Pancreas (tissue), 10 donors: ENCODE measurements at regions not wholly inside any gene's neighbourhood (a gene's known extent, or its start where the extent isn't known, plus 50 kb on each side); places are given as distances from the start of the nearest gene placed in this dataset.

Source experiments
- ATAC-seq, 4 donors: fragments of 200-7000 bp; cut with Tn5 transposase; one replicate each; pipeline versions ENCODE4 v1.8.0 to v1.9.1; 2020; ENCODE audit warnings: mild to moderate bottlenecking in 4 of 4, moderate library complexity in 4 of 4
- DNase-seq, 6 donors: peaks; one replicate each; pipeline ENCODE4 v3.0.0-alpha.2; 2020
- FAIRE-seq: peaks from 2 replicates; lab custom pipeline; 2012; peaks lifted over from hg19 to GRCh38; lab: Jason Lieb, UNC
- H3K27ac ChIP-seq, 4 donors: fragments of 200-600 bp; sonication (generic); 1 replicate in 3 of 4; 2 replicates in 1 of 4; pipeline versions ENCODE4 v1.5.0 to v1.8.0; 2020
- H3K27me3 ChIP-seq, 4 donors: fragments of 200-600 bp; one replicate each; pipeline ENCODE4 v1.8.0; 2021
- H3K36me3 ChIP-seq, 3 donors: fragments of 200-600 bp; sonication (generic) in 1 of 3; one replicate each; pipeline versions ENCODE4 v1.5.0 to v1.8.0; 2020 to 2021
- H3K4me1 ChIP-seq, 3 donors: fragments of 200-600 bp; one replicate each; pipeline ENCODE4 v1.8.0; 2021
- H3K4me3 ChIP-seq, 4 donors: fragments of 200-600 bp; sonication (generic) in 2 of 4; one replicate each; pipeline versions ENCODE4 v1.5.0 to v1.8.0; 2020 to 2021
- H3K9me3 ChIP-seq, 4 donors: fragments of 200-600 bp; one replicate each; pipeline ENCODE4 v1.8.0; 2021
- WGBS, 2 donors: extraction: QIAGEN DNeasy Blood & Tissue Kit; methylation state at CpG; one replicate each; pipeline ENCODE4 v1.1.7; 2013; 5-methylcytosine and 5-hydroxymethylcytosine counted together
- intact Hi-C, 3 donors: fragments of 100-400 bp; cut with DNase I; formaldehyde crosslinking; loops; one replicate each; pipeline versions ENCODE4 v1.11.1 to v1.14.2; 2022
- TF ChIP-seq, protein P1 (sequence below), 4 donors: fragments of 200-600 bp; sonication (generic) in 3 of 4; IDR thresholded peaks; one replicate each; pipeline versions ENCODE4 v1.5.0 to v1.8.0; 2021; ENCODE audit warnings: antibody characterized with exemption in 4 of 4
- donor health status: healthy with polysubstance abuse.
- donor health status: DM: no; HTN: no; CAD: no; lungs with moderate emphysema.
- donor health status: DM: no; HTN: no; CAD: no.
- donor health status: control.
- donor health status: control.
- donor health status: Bipolar disorder and iron deficiency.
- donor health status: DM: yes; HTN: yes; CAD: no.
- donor health status: DM: no; HTN: no; CAD: no.
- donor health status: DM: no; HTN: no; CAD: no.
- donor health status: DM: yes; HTN: yes; CAD: no.

DNA sequence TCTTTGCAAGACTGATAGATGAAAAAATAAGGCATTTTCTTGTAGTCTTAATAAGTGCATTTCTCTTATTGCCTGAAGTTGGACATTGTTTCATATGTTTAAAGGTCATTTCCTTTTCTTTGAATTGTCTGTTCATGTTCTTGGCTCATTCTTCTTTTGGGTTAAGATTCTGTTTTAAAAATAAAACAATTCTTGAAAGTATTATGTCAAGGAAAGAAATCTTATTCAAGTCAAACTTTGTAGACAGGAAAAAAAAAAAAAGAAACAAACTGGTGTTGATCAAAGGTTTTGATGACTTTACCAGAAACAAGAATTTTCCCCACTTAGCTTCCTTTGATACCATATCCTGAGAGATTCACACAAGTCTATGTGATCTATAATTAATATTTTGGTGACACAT, 132.9 kb upstream of the AADACL2 start:
- Histone ChIP-seq H3K27ac (no peak overlapping the region), H3K36me3 (no peaks in the 10 kb centered on the region), H3K9me3 (no peaks in the 10 kb centered on the region), H3K4me3 (no peak overlapping the region), H3K27me3 (no peaks in the 10 kb centered on the region), H3K4me1 (no peaks in the 10 kb centered on the region)
- FAIRE-seq, result no peak
- no peak for DNase-seq
- intact Hi-C loops, result no loop called here
- no peak for ATAC-seq
- TF ChIP-seq, protein P1, sequence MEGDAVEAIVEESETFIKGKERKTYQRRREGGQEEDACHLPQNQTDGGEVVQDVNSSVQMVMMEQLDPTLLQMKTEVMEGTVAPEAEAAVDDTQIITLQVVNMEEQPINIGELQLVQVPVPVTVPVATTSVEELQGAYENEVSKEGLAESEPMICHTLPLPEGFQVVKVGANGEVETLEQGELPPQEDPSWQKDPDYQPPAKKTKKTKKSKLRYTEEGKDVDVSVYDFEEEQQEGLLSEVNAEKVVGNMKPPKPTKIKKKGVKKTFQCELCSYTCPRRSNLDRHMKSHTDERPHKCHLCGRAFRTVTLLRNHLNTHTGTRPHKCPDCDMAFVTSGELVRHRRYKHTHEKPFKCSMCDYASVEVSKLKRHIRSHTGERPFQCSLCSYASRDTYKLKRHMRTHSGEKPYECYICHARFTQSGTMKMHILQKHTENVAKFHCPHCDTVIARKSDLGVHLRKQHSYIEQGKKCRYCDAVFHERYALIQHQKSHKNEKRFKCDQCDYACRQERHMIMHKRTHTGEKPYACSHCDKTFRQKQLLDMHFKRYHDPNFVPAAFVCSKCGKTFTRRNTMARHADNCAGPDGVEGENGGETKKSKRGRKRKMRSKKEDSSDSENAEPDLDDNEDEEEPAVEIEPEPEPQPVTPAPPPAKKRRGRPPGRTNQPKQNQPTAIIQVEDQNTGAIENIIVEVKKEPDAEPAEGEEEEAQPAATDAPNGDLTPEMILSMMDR (IDR thresholded peaks at IDR 0.05), result no peak

DNA sequence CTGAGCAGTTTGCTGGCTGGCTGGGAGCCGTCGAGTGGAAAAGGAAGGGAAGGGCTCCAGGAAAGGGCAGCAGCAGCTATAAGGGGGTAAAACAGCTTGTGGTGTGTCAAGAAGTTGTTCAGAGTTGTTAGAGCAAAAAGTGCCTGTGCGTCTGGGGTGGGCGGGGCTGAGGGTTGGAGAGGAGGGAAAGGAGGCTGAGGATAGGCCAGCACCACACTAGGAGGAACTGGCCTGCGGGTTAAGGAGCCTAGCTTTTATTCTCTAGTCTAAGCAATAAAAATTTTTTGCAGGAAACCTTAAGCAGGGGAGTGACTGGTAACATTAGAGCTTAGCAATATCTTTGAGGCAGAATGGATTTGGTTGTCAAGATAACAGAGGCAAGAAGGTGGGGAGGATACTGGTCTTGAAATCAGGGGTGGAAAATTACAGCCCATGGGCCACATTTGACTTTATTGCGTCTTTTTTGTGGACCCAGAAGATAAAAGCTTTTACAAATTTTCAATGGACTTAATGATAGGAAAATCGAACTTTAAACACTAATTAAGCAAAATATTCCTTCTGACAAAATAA, 134.5 kb upstream of the AADACL2 start:
- ATAC-seq (no peak), FAIRE-seq (no peak), DNase-seq (no peak)

DNA sequence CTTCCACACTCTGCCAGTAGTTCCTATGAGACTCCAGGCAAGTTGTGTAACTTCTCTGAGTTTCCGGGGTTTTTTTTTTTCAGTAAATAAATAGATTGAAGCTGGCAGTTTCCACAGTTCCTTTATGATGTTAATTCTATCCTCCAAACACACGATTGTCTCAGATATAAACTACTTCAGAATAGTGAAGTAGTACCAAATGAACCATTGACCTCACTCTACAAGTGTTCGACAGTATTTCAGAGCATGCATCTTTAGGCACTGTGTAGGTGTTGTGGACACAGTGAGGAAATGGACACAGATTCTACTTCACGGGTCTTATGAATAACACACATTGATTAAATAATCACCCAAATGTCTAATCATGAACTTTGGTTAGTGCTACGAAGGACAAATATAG, 136.1 kb upstream of the IGSF10 start:
- 67 to 72% methylated on average over 5 of the region's 5 CpGs for WGBS, 2 donors
- Histone ChIP-seq H3K4me3 (no peak overlapping the region), H3K27ac (no peak overlapping the region), H3K4me1 (no peaks in the 10 kb centered on the region), H3K9me3 (no peaks in the 10 kb centered on the region), H3K36me3 (no peaks in the 10 kb centered on the region), H3K27me3 (no peaks in the 10 kb centered on the region)
- FAIRE-seq, result no peak
- no peak for DNase-seq
- intact Hi-C loops, result no loop called here
- ATAC-seq, result no peak
- TF ChIP-seq, protein P1 (IDR thresholded peaks at IDR 0.05), result no peak

More for the DNA sequence above, 134.5 kb upstream of the AADACL2 start:
- TF ChIP-seq, protein P1 (IDR thresholded peaks at IDR 0.05), result no peak
- no peaks in the 10 kb centered on the region for H3K4me1 ChIP-seq
- no peak overlapping the region for H3K4me3 ChIP-seq
- WGBS, 2 donors, result 77 to 84% methylated on average over 7 of the region's 7 CpGs
- H3K9me3 ChIP-seq, result no peaks in the 10 kb centered on the region
- intact Hi-C loops, result no loop called here
- no peaks in the 10 kb centered on the region for H3K27me3 ChIP-seq
- H3K27ac ChIP-seq, result no peak overlapping the region
- no peaks in the 10 kb centered on the region for H3K36me3 ChIP-seq

DNA sequence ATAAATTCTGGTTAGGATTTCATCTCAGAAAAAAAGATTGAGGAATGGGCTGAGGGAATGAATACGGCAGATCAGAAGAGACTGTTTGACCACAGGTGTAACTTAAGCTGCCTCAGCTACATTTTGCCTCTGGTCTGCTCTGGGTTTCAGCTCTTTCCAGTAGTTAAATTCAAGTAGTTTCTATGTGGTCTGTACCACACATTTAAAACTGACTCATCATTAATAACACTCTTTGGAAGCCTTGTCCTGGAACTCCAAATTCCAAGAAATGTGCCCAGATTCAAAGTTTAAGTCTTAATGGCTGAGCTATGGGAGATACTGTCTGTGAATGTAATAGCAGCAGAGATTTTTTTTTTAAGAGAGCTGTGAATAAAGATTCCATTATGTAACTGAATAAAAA, 133.1 kb upstream of the IGSF10 start:
- intact Hi-C loops, result no loop called here
- FAIRE-seq, result no peak

DNA sequence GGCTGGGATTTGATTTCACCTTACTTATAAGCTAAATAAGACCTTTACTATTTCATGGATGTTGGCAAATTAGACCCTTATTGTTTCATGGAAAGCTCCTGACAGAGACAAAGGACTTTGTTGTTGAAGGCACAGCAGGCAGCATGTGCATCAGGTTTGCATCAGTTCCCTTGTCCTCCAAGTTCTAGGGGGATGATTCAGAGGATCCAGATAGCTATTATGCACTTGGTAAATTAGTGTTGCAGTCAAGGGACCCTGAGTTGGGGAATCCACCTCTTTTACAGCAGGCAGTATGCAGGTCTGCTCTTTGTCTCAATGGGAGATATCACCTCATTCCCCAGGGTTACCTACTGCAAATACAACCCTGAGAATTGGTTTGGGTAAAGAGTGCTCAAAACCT, 131.4 kb upstream of the IGSF10 start:
- Histone ChIP-seq H3K36me3 (no peaks in the 10 kb centered on the region), H3K9me3 (no peaks in the 10 kb centered on the region), H3K27me3 (no peaks in the 10 kb centered on the region), H3K4me3 (no peak overlapping the region), H3K4me1 (no peaks in the 10 kb centered on the region), H3K27ac (no peak overlapping the region)
- DNase-seq, result no peak
- ATAC-seq, result no peak
- intact Hi-C loops, result no loop called here
- TF ChIP-seq, protein P1 (IDR thresholded peaks at IDR 0.05), result no peak
- no peak for FAIRE-seq

More for the DNA sequence above, 133.1 kb upstream of the IGSF10 start:
- DNase-seq (no peak), ATAC-seq (no peak)
- H3K4me3 ChIP-seq, result no peak overlapping the region
- H3K9me3 ChIP-seq, result no peaks in the 10 kb centered on the region
- TF ChIP-seq, protein P1 (IDR thresholded peaks at IDR 0.05), result no peak
- H3K27me3 ChIP-seq, result no peaks in the 10 kb centered on the region
- WGBS, 2 donors, result 87 to 100% methylated on average over 1 of the region's 1 CpG
- no peaks in the 10 kb centered on the region for H3K36me3 ChIP-seq
- no peaks in the 10 kb centered on the region for H3K4me1 ChIP-seq
- no peak overlapping the region for H3K27ac ChIP-seq
